Endodermal cell (in vitro differentiated cells): ENCODE measurements at regions not wholly inside any gene's neighbourhood (a gene's known extent, or its start where the extent isn't known, plus 50 kb on each side); places are given as distances from the start of the nearest gene placed in this dataset.

Experiments used
- DNase-seq: peaks from one replicate; pipeline ENCODE4 v3.0.0-alpha.2; 2017
- H3K27ac ChIP-seq: 2 replicates; pipeline ENCODE4 v1.5.1; 2013; ENCODE audit warnings: mild to moderate bottlenecking, low read depth, low read length, moderate library complexity
- H3K27me3 ChIP-seq: 2 replicates; pipeline ENCODE4 v1.6.1; 2013; ENCODE audit warnings: mild to moderate bottlenecking, low read length, moderate library complexity; ENCODE audit not compliant: insufficient read depth, control insufficient read depth, poor library complexity, severe bottlenecking
- H3K36me3 ChIP-seq: 2 replicates; pipeline ENCODE4 v1.7.0; 2013; ENCODE audit warnings: mild to moderate bottlenecking, low read length, moderate library complexity; ENCODE audit not compliant: control insufficient read depth, insufficient read depth
- H3K4me1 ChIP-seq: one replicate; pipeline ENCODE4 v1.7.0; 2013; ENCODE audit warnings: low read length; ENCODE audit not compliant: control insufficient read depth, insufficient read depth
- H3K4me3 ChIP-seq: 2 replicates; pipeline ENCODE4 v1.5.1; 2013; ENCODE audit warnings: mild to moderate bottlenecking, low read length, moderate library complexity
- H3K9ac ChIP-seq: 2 replicates; pipeline ENCODE4 v1.6.1; 2013; ENCODE audit warnings: mild to moderate bottlenecking, low read length, moderate library complexity; ENCODE audit not compliant: poor library complexity, severe bottlenecking; ENCODE audit errors: extremely low read depth
- H3K9me3 ChIP-seq: 2 replicates; pipeline ENCODE4 v1.6.1; 2013; ENCODE audit warnings: mild to moderate bottlenecking, low read length, moderate library complexity; ENCODE audit not compliant: control insufficient read depth
- H3K27ac Mint-ChIP-seq: 2 replicates; pipeline ENCODE4 v1.8.0; 2020; ENCODE audit warnings: mixed read lengths
- H3K27me3 Mint-ChIP-seq: 2 replicates; pipeline ENCODE4 v1.8.0; 2021; ENCODE audit warnings: mild to moderate bottlenecking, mixed read lengths; ENCODE audit not compliant: insufficient read depth
- H3K36me3 Mint-ChIP-seq: 2 replicates; pipeline ENCODE4 v1.8.0; 2020; ENCODE audit warnings: low read depth, mixed read lengths
- H3K4me1 Mint-ChIP-seq: 2 replicates; pipeline ENCODE4 v1.8.0; 2020; ENCODE audit warnings: mixed read lengths
- H3K4me3 Mint-ChIP-seq: 2 replicates; pipeline ENCODE4 v1.8.0; 2020; ENCODE audit warnings: mild to moderate bottlenecking, moderate library complexity, mixed read lengths
- H3K9me3 Mint-ChIP-seq: 2 replicates; pipeline ENCODE4 v1.8.0; 2020; ENCODE audit warnings: mild to moderate bottlenecking, mixed read lengths
- WGBS, 2 experiments: methylation state at CpG; one replicate each; pipeline versions ENCODE4 v1.1.5 to v1.1.7; 2013; ENCODE audit warnings: missing lambda C conversion rate in 2 of 2, mixed read lengths in 1 of 2; ENCODE audit not compliant: insufficient coverage in 1 of 2, insufficient read length in 1 of 2; 5-methylcytosine and 5-hydroxymethylcytosine counted together
- TF ChIP-seq, protein P1 (sequence below): fragments of 200-600 bp; sonication (generic); conservative IDR thresholded peaks from 2 replicates; pipeline ENCODE4 v1.5.0; 2021; ENCODE audit warnings: antibody characterized with exemption, mild to moderate bottlenecking

DNA sequence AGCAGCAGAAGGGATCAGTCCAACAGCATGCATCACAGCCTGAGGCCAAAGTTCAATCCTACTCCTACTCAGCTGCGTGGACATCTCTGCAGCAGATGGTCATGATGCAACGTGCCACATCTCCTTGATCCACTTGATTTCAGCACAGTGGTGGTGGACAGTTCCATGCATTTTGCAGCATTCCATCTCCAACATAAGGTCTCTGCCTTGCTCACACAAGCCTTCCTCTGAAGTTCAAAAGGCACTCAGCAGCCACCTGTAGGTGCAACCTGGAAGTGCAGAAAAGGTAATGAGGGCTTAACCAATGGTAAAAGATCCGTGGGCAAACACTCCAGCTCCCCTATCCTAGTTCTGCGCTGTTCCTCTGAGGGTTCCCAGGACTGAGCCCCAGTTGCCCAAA is 57.5 kb upstream of the CHCHD3 start:
- H3K27ac ChIP-seq: no peak overlapping the region

DNA sequence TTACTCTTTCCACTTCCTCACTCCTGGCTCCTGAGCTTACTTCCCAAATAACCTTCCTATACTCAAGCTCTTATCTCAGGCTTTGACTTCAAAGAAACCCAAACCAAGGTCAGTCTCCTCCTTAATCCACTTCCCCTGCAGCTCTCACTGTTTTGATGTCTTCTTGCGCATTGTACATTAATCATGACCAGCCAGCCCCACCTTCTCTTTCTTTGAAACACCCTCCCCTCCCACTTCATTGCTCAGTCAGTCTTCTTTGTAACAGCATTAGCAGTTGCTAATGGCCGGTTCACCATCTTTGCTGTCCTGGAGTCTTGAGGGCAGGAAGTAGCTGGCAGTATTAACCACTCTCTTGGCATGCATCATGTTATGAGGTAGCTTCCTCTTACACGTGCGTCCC is 57.9 kb upstream of the CHCHD3 start:
- WGBS, 2 experiments: 81 to 89% methylated on average over 1 to 4 of the region's 4 CpGs
- no peaks in the 10 kb centered on the region for H3K9me3 Mint-ChIP-seq
- Histone ChIP-seq H3K4me1 (no peaks in the 10 kb centered on the region), H3K9me3 (no peaks in the 10 kb centered on the region), H3K4me3 (no peak overlapping the region), H3K27ac (no peak overlapping the region), H3K36me3 (no peaks in the 10 kb centered on the region), H3K27me3 (no peaks in the 10 kb centered on the region), H3K9ac (no peak overlapping the region)
- H3K4me1 Mint-ChIP-seq: no peaks in the 10 kb centered on the region
- H3K27ac Mint-ChIP-seq: no peak overlapping the region
- H3K36me3 Mint-ChIP-seq: no peaks in the 10 kb centered on the region
- no peak overlapping the region for H3K4me3 Mint-ChIP-seq
- TF ChIP-seq, protein P1, sequence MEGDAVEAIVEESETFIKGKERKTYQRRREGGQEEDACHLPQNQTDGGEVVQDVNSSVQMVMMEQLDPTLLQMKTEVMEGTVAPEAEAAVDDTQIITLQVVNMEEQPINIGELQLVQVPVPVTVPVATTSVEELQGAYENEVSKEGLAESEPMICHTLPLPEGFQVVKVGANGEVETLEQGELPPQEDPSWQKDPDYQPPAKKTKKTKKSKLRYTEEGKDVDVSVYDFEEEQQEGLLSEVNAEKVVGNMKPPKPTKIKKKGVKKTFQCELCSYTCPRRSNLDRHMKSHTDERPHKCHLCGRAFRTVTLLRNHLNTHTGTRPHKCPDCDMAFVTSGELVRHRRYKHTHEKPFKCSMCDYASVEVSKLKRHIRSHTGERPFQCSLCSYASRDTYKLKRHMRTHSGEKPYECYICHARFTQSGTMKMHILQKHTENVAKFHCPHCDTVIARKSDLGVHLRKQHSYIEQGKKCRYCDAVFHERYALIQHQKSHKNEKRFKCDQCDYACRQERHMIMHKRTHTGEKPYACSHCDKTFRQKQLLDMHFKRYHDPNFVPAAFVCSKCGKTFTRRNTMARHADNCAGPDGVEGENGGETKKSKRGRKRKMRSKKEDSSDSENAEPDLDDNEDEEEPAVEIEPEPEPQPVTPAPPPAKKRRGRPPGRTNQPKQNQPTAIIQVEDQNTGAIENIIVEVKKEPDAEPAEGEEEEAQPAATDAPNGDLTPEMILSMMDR: no peak
- no peak for DNase-seq
- peaks cover 5% of the 10 kb centered on the region for H3K27me3 Mint-ChIP-seq

More for the DNA sequence above, 57.5 kb upstream of the CHCHD3 start:
- no peaks in the 10 kb centered on the region for H3K36me3 ChIP-seq
- H3K9ac ChIP-seq: no peak overlapping the region
- TF ChIP-seq, protein P1: peak; percentile 82
- H3K9me3 ChIP-seq: no peaks in the 10 kb centered on the region
- Mint-ChIP-seq H3K27ac (no peak overlapping the region), H3K4me3 (no peak overlapping the region), H3K27me3 (peaks cover 5% of the 10 kb centered on the region), H3K4me1 (no peaks in the 10 kb centered on the region), H3K36me3 (no peaks in the 10 kb centered on the region), H3K9me3 (no peaks in the 10 kb centered on the region)
- 80 to 88% methylated on average over 4 of the region's 4 CpGs for WGBS, 2 experiments
- DNase-seq: peak; percentile 94
- H3K4me1 ChIP-seq: no peaks in the 10 kb centered on the region
- no peak overlapping the region for H3K4me3 ChIP-seq
- no peaks in the 10 kb centered on the region for H3K27me3 ChIP-seq

DNA sequence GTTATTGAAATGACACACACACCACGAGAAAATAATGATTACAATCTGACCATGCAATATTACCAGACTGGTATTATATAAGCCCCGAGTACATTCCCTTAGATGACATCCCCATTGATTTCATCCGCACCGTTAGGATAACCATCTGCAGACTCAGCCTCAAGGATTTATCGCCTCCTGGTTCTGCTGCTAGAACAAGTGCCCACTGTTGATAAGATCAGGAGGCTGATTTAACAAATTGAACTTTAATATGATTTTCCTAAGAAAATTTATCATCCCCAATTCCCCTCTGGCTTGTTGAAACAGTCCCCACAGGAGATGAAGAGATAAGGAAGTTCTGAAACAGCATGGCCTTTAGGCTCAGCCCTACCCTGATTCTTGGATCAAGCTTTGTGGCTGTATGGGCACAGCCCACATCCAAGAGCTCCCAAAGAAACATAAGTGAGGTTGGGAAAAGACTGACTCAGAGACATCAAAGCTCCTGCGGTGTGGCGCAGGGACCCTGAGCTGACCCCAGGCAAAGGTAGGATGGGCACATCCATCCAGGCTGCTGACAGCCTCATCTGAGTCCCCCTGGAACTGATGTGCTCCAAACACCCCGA is 59.2 kb upstream of the CHCHD3 start:
- Histone ChIP-seq H3K4me3 (no peak overlapping the region), H3K4me1 (no peaks in the 10 kb centered on the region), H3K36me3 (no peaks in the 10 kb centered on the region), H3K9me3 (no peaks in the 10 kb centered on the region), H3K27me3 (no peaks in the 10 kb centered on the region), H3K9ac (no peak overlapping the region), H3K27ac (no peak overlapping the region)
- Mint-ChIP-seq H3K4me3 (no peak overlapping the region), H3K4me1 (no peaks in the 10 kb centered on the region), H3K27ac (no peak overlapping the region), H3K36me3 (no peaks in the 10 kb centered on the region), H3K9me3 (no peaks in the 10 kb centered on the region), H3K27me3 (peaks cover 3% of the 10 kb centered on the region)
- no peak for DNase-seq
- TF ChIP-seq, protein P1: no peak
- 93 to 94% methylated on average over 8 of the region's 8 CpGs for WGBS, 2 experiments
